ENCODE measurements at regions not wholly inside any gene's neighbourhood (a gene's known extent, or its start where the extent isn't known, plus 50 kb on each side); places are given as distances from the start of the nearest gene placed in this dataset.

DNA sequence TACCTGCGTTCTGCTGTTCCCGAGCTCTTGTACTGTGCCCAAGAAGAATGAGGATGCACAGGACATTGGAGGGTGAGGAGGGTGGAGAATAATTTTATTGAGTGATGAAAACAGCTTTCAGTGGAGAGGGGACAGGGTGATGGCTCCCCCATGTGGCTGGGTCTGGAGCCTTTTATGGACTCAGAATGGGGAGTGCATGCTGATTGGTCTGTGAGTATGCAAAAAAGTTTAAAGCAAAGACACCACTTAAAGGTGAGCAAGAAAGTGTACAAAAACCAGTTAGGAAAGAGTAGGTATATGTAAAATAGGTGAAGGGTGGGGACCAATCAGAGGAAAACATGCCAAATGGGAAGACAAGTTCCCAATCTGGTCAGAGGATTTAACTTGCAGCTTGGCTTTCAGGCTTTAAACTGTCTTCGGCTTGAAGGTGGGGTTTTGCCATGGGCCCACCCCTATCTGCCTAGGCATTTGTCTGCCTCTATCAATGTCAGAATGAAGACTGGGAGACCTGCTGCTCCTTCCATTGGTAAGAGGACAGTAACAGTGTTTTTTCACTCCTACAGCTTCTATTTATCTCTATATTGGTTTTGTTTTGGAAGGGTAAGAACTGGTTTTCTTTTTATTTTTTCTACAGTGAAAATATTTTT, 118.0 kb upstream of the RAI14 start:
- POLR2A ChIA-PET: interaction anchor here (0.6 to 1.0 kb wide), 8 partner anchors 9 to 360 kb away, joined by 3 to 6 read pairs (median 3); no protein-coding TSS in a partner anchor
- Histone ChIP-seq H3K9ac (ENCODE audit: insufficient read depth in 1 of 2, low read depth in 2 of 2, low read length in 2 of 2) (no peak overlapping the region), H3K4me1 (replicated peaks in 1 of 2; ENCODE audit: control insufficient read depth in 2 of 2, insufficient read depth in 2 of 2, low read length in 2 of 2) (peaks cover 0 to 3% of the 10 kb centered on the region in 2 experiments; a peak in 1 of 5 replicates), H3K27ac (ENCODE audit: extremely low read depth, low read depth, low read length) (no peak overlapping the region), H2AFZ (ENCODE audit: low read depth, low read length) (peak overlapping the region; percentile 75), H3K4me3 (no peak overlapping the region), H3K36me3 (ENCODE audit: control insufficient read depth, insufficient read depth, low read length) (no peaks in the 10 kb centered on the region), H3K27me3 (ENCODE audit: control insufficient read depth in 2 of 2, insufficient read depth in 2 of 2, low read length in 2 of 2) (no peaks in the 10 kb centered on the region), H4K20me1 (replicated peaks; ENCODE audit: control insufficient read depth, insufficient read depth, low read length) (no peaks in the 10 kb centered on the region), H3K9me1 (ENCODE audit: control insufficient read depth, insufficient read depth, low read length) (no peaks in the 10 kb centered on the region), H3K4me2 (ENCODE audit: insufficient read depth, low read length) (peak overlapping the region; percentile 40; the same call in 1 of the 2 replicates), H3K79me2 (ENCODE audit: control insufficient read depth, insufficient read depth, low read length) (no peaks in the 10 kb centered on the region), H3K9me3 (replicated peaks; ENCODE audit: control insufficient read depth, insufficient read depth, low read depth, low read length) (no peaks in the 10 kb centered on the region)
- ATAC-seq (peak; percentile 97), DNase-seq (ENCODE audit: extremely low read depth in 1 of 4, low spot score in 3 of 4) (peak; percentile 48 to 73 (median 55)), FAIRE-seq (peak; percentile 82)
- CTCF ChIA-PET (ENCODE audit: low intra/inter-chr PET ratio): interaction anchor here (0.5 to 2.9 kb wide), 5 partner anchors 15 to 359 kb away, joined by 3 to 16 read pairs (median 6); no protein-coding TSS in a partner anchor
- in situ Hi-C loops (cut with MboI): no loop called here
- WGBS (ENCODE audit: insufficient coverage, low coverage, missing lambda C conversion rate): 12% methylated on average over 3 of the region's 3 CpGs
- BruUV-seq (replicated peaks): no TSS peak
- intact Hi-C loops (cut with micrococcal nuclease): loop anchor here (1.0 to 5.0 kb wide), 3 partner anchors 15 to 66 kb away; no protein-coding TSS in a partner anchor
- TF ChIP-seq GATA2 (CRISPR knock-in tag; IDR thresholded peaks at IDR 0.05) (no peak), TBP (optimal IDR thresholded peaks at IDR 0.05; ENCODE audit: low read depth, low read length) (no peak), BCOR (IDR thresholded peaks at IDR 0.05) (no peak), RBM14 (IDR thresholded peaks at IDR 0.05; ENCODE audit: borderline replicate concordance, insufficient read depth, low read depth, low read length) (no peak), ERF (CRISPR knock-in tag; IDR thresholded peaks at IDR 0.05) (no peak), ARID1B (IDR thresholded peaks at IDR 0.05) (peak; percentile 20; the same call in 1 of the 2 replicates), ZNF3 (CRISPR knock-in tag; IDR thresholded peaks at IDR 0.05) (no peak), EWSR1 (IDR thresholded peaks at IDR 0.05; ENCODE audit: borderline replicate concordance, low read depth, partially characterized antibody) (no peak), ZNF778 (CRISPR knock-in tag; IDR thresholded peaks at IDR 0.05) (no peak), ZNF239 (CRISPR knock-in tag; IDR thresholded peaks at IDR 0.05) (no peak), SRF (CRISPR knock-in tag; IDR thresholded peaks at IDR 0.05) (peak in 1 of 2 experiments; percentile 82; a peak in 1 of 4 replicates)
- TF ChIP-seq, protein P1, sequence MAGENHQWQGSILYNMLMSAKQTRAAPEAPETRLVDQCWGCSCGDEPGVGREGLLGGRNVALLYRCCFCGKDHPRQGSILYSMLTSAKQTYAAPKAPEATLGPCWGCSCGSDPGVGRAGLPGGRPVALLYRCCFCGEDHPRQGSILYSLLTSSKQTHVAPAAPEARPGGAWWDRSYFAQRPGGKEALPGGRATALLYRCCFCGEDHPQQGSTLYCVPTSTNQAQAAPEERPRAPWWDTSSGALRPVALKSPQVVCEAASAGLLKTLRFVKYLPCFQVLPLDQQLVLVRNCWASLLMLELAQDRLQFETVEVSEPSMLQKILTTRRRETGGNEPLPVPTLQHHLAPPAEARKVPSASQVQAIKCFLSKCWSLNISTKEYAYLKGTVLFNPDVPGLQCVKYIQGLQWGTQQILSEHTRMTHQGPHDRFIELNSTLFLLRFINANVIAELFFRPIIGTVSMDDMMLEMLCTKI (IDR thresholded peaks at IDR 0.05; ENCODE audit: partially characterized antibody): no peak
- TF ChIP-seq, protein P2, sequence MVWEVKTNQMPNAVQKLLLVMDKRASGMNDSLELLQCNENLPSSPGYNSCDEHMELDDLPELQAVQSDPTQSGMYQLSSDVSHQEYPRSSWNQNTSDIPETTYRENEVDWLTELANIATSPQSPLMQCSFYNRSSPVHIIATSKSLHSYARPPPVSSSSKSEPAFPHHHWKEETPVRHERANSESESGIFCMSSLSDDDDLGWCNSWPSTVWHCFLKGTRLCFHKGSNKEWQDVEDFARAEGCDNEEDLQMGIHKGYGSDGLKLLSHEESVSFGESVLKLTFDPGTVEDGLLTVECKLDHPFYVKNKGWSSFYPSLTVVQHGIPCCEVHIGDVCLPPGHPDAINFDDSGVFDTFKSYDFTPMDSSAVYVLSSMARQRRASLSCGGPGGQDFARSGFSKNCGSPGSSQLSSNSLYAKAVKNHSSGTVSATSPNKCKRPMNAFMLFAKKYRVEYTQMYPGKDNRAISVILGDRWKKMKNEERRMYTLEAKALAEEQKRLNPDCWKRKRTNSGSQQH (CRISPR knock-in tag; IDR thresholded peaks at IDR 0.05): no peak
- TF ChIP-seq, protein P3, sequence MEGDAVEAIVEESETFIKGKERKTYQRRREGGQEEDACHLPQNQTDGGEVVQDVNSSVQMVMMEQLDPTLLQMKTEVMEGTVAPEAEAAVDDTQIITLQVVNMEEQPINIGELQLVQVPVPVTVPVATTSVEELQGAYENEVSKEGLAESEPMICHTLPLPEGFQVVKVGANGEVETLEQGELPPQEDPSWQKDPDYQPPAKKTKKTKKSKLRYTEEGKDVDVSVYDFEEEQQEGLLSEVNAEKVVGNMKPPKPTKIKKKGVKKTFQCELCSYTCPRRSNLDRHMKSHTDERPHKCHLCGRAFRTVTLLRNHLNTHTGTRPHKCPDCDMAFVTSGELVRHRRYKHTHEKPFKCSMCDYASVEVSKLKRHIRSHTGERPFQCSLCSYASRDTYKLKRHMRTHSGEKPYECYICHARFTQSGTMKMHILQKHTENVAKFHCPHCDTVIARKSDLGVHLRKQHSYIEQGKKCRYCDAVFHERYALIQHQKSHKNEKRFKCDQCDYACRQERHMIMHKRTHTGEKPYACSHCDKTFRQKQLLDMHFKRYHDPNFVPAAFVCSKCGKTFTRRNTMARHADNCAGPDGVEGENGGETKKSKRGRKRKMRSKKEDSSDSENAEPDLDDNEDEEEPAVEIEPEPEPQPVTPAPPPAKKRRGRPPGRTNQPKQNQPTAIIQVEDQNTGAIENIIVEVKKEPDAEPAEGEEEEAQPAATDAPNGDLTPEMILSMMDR (IDR thresholded peaks at IDR 0.05 in 2 of 3, conservative IDR thresholded peaks at IDR 0.05 in 1 of 3; ENCODE audit: insufficient read depth in 2 of 3, low read depth in 1 of 3, low read length in 3 of 3): peak; percentile 71 to 83 (median 81)
- TF ChIP-seq, protein P4, sequence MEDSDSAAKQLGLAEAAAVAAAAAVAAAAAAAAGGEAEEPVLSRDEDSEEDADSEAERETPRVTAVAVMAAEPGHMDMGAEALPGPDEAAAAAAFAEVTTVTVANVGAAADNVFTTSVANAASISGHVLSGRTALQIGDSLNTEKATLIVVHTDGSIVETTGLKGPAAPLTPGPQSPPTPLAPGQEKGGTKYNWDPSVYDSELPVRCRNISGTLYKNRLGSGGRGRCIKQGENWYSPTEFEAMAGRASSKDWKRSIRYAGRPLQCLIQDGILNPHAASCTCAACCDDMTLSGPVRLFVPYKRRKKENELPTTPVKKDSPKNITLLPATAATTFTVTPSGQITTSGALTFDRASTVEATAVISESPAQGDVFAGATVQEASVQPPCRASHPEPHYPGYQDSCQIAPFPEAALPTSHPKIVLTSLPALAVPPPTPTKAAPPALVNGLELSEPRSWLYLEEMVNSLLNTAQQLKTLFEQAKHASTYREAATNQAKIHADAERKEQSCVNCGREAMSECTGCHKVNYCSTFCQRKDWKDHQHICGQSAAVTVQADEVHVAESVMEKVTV (CRISPR knock-in tag; IDR thresholded peaks at IDR 0.05): peak; percentile 51; the same call in 1 of the 2 replicates

Measured in K562 (cell line).